ENCODE measurements at regions not wholly inside any gene's neighbourhood (a gene's known extent, or its start where the extent isn't known, plus 50 kb on each side); places are given as distances from the start of the nearest gene placed in this dataset.

- no peak for ATAC-seq
- Histone ChIP-seq H3K27me3 (no peaks in the 10 kb centered on the region), H3K9me3 (no peaks in the 10 kb centered on the region), H3K4me1 (no peaks in the 10 kb centered on the region), H3K27ac (no peak overlapping the region), H3K4me3 (no peak overlapping the region), H3K36me3 (no peaks in the 10 kb centered on the region)
- TF ChIP-seq CTCF (IDR thresholded peaks at IDR 0.05): no peak
- intact Hi-C loops (cut with DNase I): no loop called here
- FAIRE-seq: no peak
- WGBS, 2 donors: 52 to 61% methylated on average over 1 of the region's 1 CpG
- DNase-seq: no peak
These were observed 145.2 kb downstream of the NTMT2 start for GRCh38 chr1:170290991-170291390.

GRCh38 chr1:170291516-170291915 is 145.8 kb downstream of the NTMT2 start:
- no peak for TF ChIP-seq CTCF (IDR thresholded peaks at IDR 0.05)
- H3K27ac ChIP-seq: no peak overlapping the region
- DNase-seq (no peak), FAIRE-seq (no peak), ATAC-seq (no peak)
- H3K4me3 ChIP-seq: no peak overlapping the region
- H3K9me3 ChIP-seq: no peaks in the 10 kb centered on the region
- H3K4me1 ChIP-seq: no peaks in the 10 kb centered on the region
- no peaks in the 10 kb centered on the region for H3K36me3 ChIP-seq
- WGBS, 2 donors: 24 to 28% methylated on average over 4 of the region's 4 CpGs
- intact Hi-C loops (cut with DNase I): no loop called here
- H3K27me3 ChIP-seq: no peaks in the 10 kb centered on the region

GRCh38 chr1:170296211-170296610 is 150.5 kb downstream of the NTMT2 start:
- H3K9me3 ChIP-seq: no peaks in the 10 kb centered on the region
- intact Hi-C loops (cut with DNase I): no loop called here
- no peak for FAIRE-seq
- TF ChIP-seq CTCF (IDR thresholded peaks at IDR 0.05): no peak
- no peaks in the 10 kb centered on the region for H3K36me3 ChIP-seq
- DNase-seq: no peak
- H3K4me3 ChIP-seq: no peak overlapping the region
- H3K27me3 ChIP-seq: no peaks in the 10 kb centered on the region
- no peak overlapping the region for H3K27ac ChIP-seq
- WGBS, 2 donors: 31 to 53% methylated on average over 3 of the region's 3 CpGs
- no peak for ATAC-seq
- H3K4me1 ChIP-seq: no peaks in the 10 kb centered on the region

GRCh38 chr1:170296642-170297041 is 150.9 kb downstream of the NTMT2 start:
- no peak for TF ChIP-seq CTCF (IDR thresholded peaks at IDR 0.05)
- 40 to 50% methylated on average over 2 of the region's 2 CpGs for WGBS, 2 donors
- FAIRE-seq: no peak
- intact Hi-C loops (cut with DNase I): no loop called here
- Histone ChIP-seq H3K27me3 (no peaks in the 10 kb centered on the region), H3K4me3 (no peak overlapping the region), H3K36me3 (no peaks in the 10 kb centered on the region), H3K9me3 (no peaks in the 10 kb centered on the region), H3K27ac (no peak overlapping the region), H3K4me1 (no peaks in the 10 kb centered on the region)
- DNase-seq: no peak
- no peak for ATAC-seq

GRCh38 chr1:170301596-170301995 is 155.8 kb downstream of the NTMT2 start:
- no peak for TF ChIP-seq CTCF (IDR thresholded peaks at IDR 0.05)
- DNase-seq (no peak), ATAC-seq (no peak), FAIRE-seq (no peak)
- Histone ChIP-seq H3K9me3 (no peaks in the 10 kb centered on the region), H3K27me3 (no peaks in the 10 kb centered on the region), H3K4me3 (no peak overlapping the region), H3K4me1 (no peaks in the 10 kb centered on the region), H3K36me3 (no peaks in the 10 kb centered on the region), H3K27ac (no peak overlapping the region)
- intact Hi-C loops (cut with DNase I): no loop called here
- WGBS, 2 donors: 73 to 84% methylated on average over 3 of the region's 3 CpGs

All from pancreas (tissue), 10 donors.